HepG2 (cell line): ENCODE measurements at regions not wholly inside any gene's neighbourhood (a gene's known extent, or its start where the extent isn't known, plus 50 kb on each side); places are given as distances from the start of the nearest gene placed in this dataset.

Source experiments
- ATAC-seq: fragments of 200-7000 bp; cut with Tn5 transposase; 3 replicates; pipeline ENCODE4 v1.9.1; 2020; ENCODE audit warnings: mild to moderate bottlenecking, moderate library complexity
- BruUV-seq: library from RNA; stranded (reverse); fragments of 400-500 nt; replicated peaks from 2 replicates; lab custom pipeline; 2021; lab: Mats Ljungman, UMichigan
- CTCF ChIA-PET: fragments of 300-600 bp; formaldehyde crosslinking; extraction: SDS; loops from one replicate; lab custom pipeline; 2021; ENCODE audit warnings: low total read pairs, inconsistent platforms, low intra/inter-chr PET ratio; lab: Yijun Ruan, JAX
- POLR2A ChIA-PET: fragments of 350-600 bp; sonication (Branson Sonifier 250); formaldehyde crosslinking; loops from one replicate; lab custom pipeline; 2020; ENCODE audit warnings: antibody characterized with exemption, inconsistent platforms; lab: Yijun Ruan, JAX
- DNase-seq: peaks from one replicate; pipeline ENCODE4 v3.0.0-alpha.2; 2015; ENCODE audit warnings: low spot score
- FAIRE-seq: peaks from 3 replicates; lab custom pipeline; 2011; peaks lifted over from hg19 to GRCh38; lab: Jason Lieb, UNC
- H2AFZ ChIP-seq: one replicate; pipeline ENCODE4 v1.6.1; 2011; ENCODE audit warnings: low read length, inconsistent platforms
- H3K27ac ChIP-seq: fragments of 300-600 bp; 3 replicates; pipeline ENCODE4 v1.8.0; 2011; ENCODE audit warnings: mixed run types, mild to moderate bottlenecking, mixed read lengths, low read length, inconsistent platforms; ENCODE audit not compliant: insufficient read depth; ENCODE audit errors: extremely low read length
- H3K27me3 ChIP-seq, 2 experiments: fragments of 200-600 bp in 1 of 2; 2 replicates in 1 of 2; 3 replicates in 1 of 2; pipeline versions ENCODE4 v1.6.0 to v1.8.0; 2011; ENCODE audit warnings: low read length in 2 of 2, mild to moderate bottlenecking in 2 of 2, moderate library complexity in 2 of 2, inconsistent platforms in 1 of 2; ENCODE audit not compliant: insufficient read depth in 2 of 2, control insufficient read depth in 1 of 2
- H3K36me3 ChIP-seq, 2 experiments: fragments of 200-600 bp in 1 of 2; replicated peaks in 1 of 2; 2 replicates in 1 of 2; 3 replicates in 1 of 2; pipeline versions ENCODE4 v1.5.1 to v1.8.0; 2011; ENCODE audit warnings: low read length in 2 of 2, inconsistent platforms in 1 of 2; ENCODE audit not compliant: insufficient read depth in 2 of 2, control insufficient read depth in 1 of 2
- H3K4me1 ChIP-seq: 2 replicates; pipeline ENCODE4 v1.5.1; 2012; ENCODE audit warnings: low read length, inconsistent platforms; ENCODE audit not compliant: insufficient read depth
- H3K4me2 ChIP-seq: 2 replicates; pipeline ENCODE4 v1.6.0; 2011; ENCODE audit warnings: low read depth, low read length, inconsistent platforms
- H3K4me3 ChIP-seq, 3 experiments: fragments of 200-600 bp in 1 of 3; sonication (generic), shearing (Covaris generic) in 1 of 3; replicated peaks in 1 of 3; 2 replicates each; pipeline ENCODE4 v1.5.1; 2011 to 2016; ENCODE audit warnings: low read length in 3 of 3, inconsistent platforms in 2 of 3, low read depth in 2 of 3, mild to moderate bottlenecking in 2 of 3, control low read depth in 1 of 3, mixed read lengths in 1 of 3; ENCODE audit not compliant: insufficient read depth in 1 of 3
- H3K79me2 ChIP-seq: one replicate; pipeline ENCODE4 v1.6.1; 2011; ENCODE audit warnings: low read length, inconsistent platforms; ENCODE audit not compliant: insufficient read depth
- H3K9ac ChIP-seq: 2 replicates; pipeline ENCODE4 v1.6.0; 2011; ENCODE audit warnings: mild to moderate bottlenecking, low read depth, low read length, inconsistent platforms; ENCODE audit not compliant: insufficient read depth
- H3K9me3 ChIP-seq: 2 replicates; pipeline ENCODE4 v1.5.1; 2012; ENCODE audit warnings: mild to moderate bottlenecking, low read length
- H4K20me1 ChIP-seq: 2 replicates; pipeline ENCODE4 v1.6.0; 2011; ENCODE audit warnings: inconsistent platforms, mild to moderate bottlenecking, low read length, moderate library complexity; ENCODE audit not compliant: insufficient read depth
- ARNTL ChIP-seq: sonication (generic); formaldehyde crosslinking; IDR thresholded peaks from 2 replicates; pipeline ENCODE4 v1.4.0; 2020; ENCODE audit warnings: mild to moderate bottlenecking, missing genetic modification reagents
- DNMT3B ChIP-seq: conservative IDR thresholded peaks from 2 replicates; pipeline ENCODE4 v1.6.1; 2016; ENCODE audit warnings: missing biosample characterization, control low read depth
- FLYWCH1 ChIP-seq: sonication (generic); formaldehyde crosslinking; IDR thresholded peaks from 2 replicates; pipeline ENCODE4 v1.8.1; 2023; ENCODE audit warnings: mild to moderate bottlenecking, missing genetic modification reagents
- JUN ChIP-seq: sonication (generic); formaldehyde crosslinking; IDR thresholded peaks from 2 replicates; pipeline ENCODE4 v1.4.0; 2020; ENCODE audit warnings: mild to moderate bottlenecking, missing genetic modification reagents
- RFXANK ChIP-seq: IDR thresholded peaks from 2 replicates; pipeline ENCODE4 v1.6.1; 2016
- SKI ChIP-seq: fragments of 450-650 bp; IDR thresholded peaks from one replicate; pipeline ENCODE4 v1.6.1; 2018; ENCODE audit warnings: mild to moderate bottlenecking; ENCODE audit not compliant: partially characterized antibody
- SSRP1 ChIP-seq: IDR thresholded peaks from 2 replicates; pipeline ENCODE4 v1.6.1; 2016; ENCODE audit warnings: control low read depth
- THAP11 ChIP-seq: IDR thresholded peaks from 2 replicates; pipeline ENCODE4 v1.6.1; 2016; ENCODE audit warnings: missing biosample characterization, missing genetic modification reagents
- ZFP82 ChIP-seq: sonication (generic); formaldehyde crosslinking; IDR thresholded peaks from 2 replicates; pipeline ENCODE4 v1.5.1; 2020; ENCODE audit warnings: mild to moderate bottlenecking, missing genetic modification reagents, borderline replicate concordance
- ZNF468 ChIP-seq: sonication (generic); formaldehyde crosslinking; IDR thresholded peaks from 2 replicates; pipeline ENCODE4 v1.8.0; 2022; ENCODE audit warnings: mild to moderate bottlenecking, moderate library complexity, missing genetic modification reagents
- ZNF549 ChIP-seq: sonication (generic); formaldehyde crosslinking; IDR thresholded peaks from 2 replicates; pipeline ENCODE4 v1.5.0; 2020; ENCODE audit warnings: missing genetic modification reagents
- ZNF644 ChIP-seq: IDR thresholded peaks from 2 replicates; pipeline ENCODE4 v1.6.1; 2016; ENCODE audit warnings: low read depth
- ZNF724P ChIP-seq: sonication (generic); formaldehyde crosslinking; IDR thresholded peaks from 2 replicates; pipeline ENCODE4 v1.8.0; 2022; ENCODE audit warnings: missing genetic modification reagents, borderline replicate concordance
- WGBS: methylation state at CpG from one replicate; pipeline ENCODE4 v1.1.6; 2017; ENCODE audit warnings: low lambda C conversion rate; 5-methylcytosine and 5-hydroxymethylcytosine counted together
- in situ Hi-C: cut with HindIII; loops from 2 replicates; pipeline ENCODE4 v1.10.0; 2017; ENCODE audit warnings: low pct_unique_long_range_greater_than_20kb; ENCODE audit not compliant: extremely low pct_ligation_motif_present
- intact Hi-C: fragments of 100-400 bp; cut with micrococcal nuclease; formaldehyde crosslinking; loops from one replicate; pipeline ENCODE4 v1.10.0; 2022; ENCODE audit not compliant: unreplicated experiment
- TF ChIP-seq, protein P1 (sequence below): sonication (generic); formaldehyde crosslinking; IDR thresholded peaks from 2 replicates; pipeline ENCODE4 v1.4.0; 2020; ENCODE audit warnings: missing genetic modification reagents
- TF ChIP-seq, protein P2 (sequence below): sonication (generic); formaldehyde crosslinking; IDR thresholded peaks from 2 replicates; pipeline ENCODE4 v1.9.0; 2022; ENCODE audit warnings: missing genetic modification reagents, mild to moderate bottlenecking, borderline replicate concordance

DNA sequence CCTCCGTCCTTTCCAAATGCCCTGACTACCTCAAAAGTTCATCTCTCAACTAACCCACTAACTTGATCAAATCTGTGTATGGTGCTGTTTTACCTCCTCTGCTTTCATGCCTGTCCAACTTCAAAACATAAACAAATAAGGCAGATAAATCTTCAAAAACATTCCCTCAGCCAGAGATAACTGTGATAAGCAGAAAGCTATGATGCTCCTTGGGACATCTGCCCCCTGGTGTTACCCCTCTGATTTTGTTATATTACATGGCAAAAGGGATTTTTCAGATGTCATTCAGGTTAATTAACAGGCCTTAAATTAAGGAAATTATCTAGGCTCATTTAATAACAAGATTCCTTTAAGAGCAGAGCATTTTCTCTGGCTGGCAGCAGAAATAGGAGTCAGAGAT is 810.8 kb upstream of the CHAC2 start:
- no peak for FAIRE-seq
- no peak overlapping the region for H3K27ac ChIP-seq
- TF ChIP-seq ARNTL (CRISPR knock-in tag) (no peak), ZNF549 (no peak), THAP11 (CRISPR knock-in tag) (no peak), DNMT3B (CRISPR knock-in tag) (no peak), SSRP1 (CRISPR knock-in tag) (no peak), ZFP82 (CRISPR knock-in tag) (no peak), ZNF724P (CRISPR knock-in tag) (no peak), SKI (no peak), RFXANK (CRISPR knock-in tag) (no peak), ZNF644 (no peak), ZNF468 (CRISPR knock-in tag) (no peak), JUN (CRISPR knock-in tag) (no peak), FLYWCH1 (CRISPR knock-in tag) (no peak)
- TF ChIP-seq, protein P1, sequence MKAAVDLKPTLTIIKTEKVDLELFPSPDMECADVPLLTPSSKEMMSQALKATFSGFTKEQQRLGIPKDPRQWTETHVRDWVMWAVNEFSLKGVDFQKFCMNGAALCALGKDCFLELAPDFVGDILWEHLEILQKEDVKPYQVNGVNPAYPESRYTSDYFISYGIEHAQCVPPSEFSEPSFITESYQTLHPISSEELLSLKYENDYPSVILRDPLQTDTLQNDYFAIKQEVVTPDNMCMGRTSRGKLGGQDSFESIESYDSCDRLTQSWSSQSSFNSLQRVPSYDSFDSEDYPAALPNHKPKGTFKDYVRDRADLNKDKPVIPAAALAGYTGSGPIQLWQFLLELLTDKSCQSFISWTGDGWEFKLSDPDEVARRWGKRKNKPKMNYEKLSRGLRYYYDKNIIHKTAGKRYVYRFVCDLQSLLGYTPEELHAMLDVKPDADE (CRISPR knock-in tag), result no peak
- TF ChIP-seq, protein P2, sequence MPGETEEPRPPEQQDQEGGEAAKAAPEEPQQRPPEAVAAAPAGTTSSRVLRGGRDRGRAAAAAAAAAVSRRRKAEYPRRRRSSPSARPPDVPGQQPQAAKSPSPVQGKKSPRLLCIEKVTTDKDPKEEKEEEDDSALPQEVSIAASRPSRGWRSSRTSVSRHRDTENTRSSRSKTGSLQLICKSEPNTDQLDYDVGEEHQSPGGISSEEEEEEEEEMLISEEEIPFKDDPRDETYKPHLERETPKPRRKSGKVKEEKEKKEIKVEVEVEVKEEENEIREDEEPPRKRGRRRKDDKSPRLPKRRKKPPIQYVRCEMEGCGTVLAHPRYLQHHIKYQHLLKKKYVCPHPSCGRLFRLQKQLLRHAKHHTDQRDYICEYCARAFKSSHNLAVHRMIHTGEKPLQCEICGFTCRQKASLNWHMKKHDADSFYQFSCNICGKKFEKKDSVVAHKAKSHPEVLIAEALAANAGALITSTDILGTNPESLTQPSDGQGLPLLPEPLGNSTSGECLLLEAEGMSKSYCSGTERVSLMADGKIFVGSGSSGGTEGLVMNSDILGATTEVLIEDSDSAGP (CRISPR knock-in tag), result no peak
- no TSS peak for BruUV-seq
- no peak overlapping the region for H3K9ac ChIP-seq
- DNase-seq, result no peak
- WGBS, result 4% methylated on average over 1 of the region's 1 CpG
- no peak overlapping the region for H3K4me3 ChIP-seq
- intact Hi-C loops, result no loop called here
- H3K27me3 ChIP-seq, result no peaks in the 10 kb centered on the region
- H2AFZ ChIP-seq, result no peak overlapping the region
- H3K79me2 ChIP-seq, result no peaks in the 10 kb centered on the region
- ATAC-seq, result no peak
- no peaks in the 10 kb centered on the region for H3K36me3 ChIP-seq
- H3K4me1 ChIP-seq, result no peaks in the 10 kb centered on the region
- no peak overlapping the region for H3K4me2 ChIP-seq
- in situ Hi-C loops, result no loop called here
- H3K9me3 ChIP-seq, result peaks cover 11% of the 10 kb centered on the region; the same call in 1 of the 2 replicates
- CTCF ChIA-PET, result no interaction called here
- H4K20me1 ChIP-seq, result no peaks in the 10 kb centered on the region
- POLR2A ChIA-PET, result no interaction called here
